Muscle of arm (tissue), 1 donor: ENCODE measurements at regions not wholly inside any gene's neighbourhood (a gene's known extent, or its start where the extent isn't known, plus 50 kb on each side); places are given as distances from the start of the nearest gene placed in this dataset.
A peak's percentile ranks its signal among the peaks of the same experiment; 100 is the strongest.
"Not testable (repeated sequence)": the region's sequence is repeated elsewhere in the genome, so short reads cannot be mapped to it uniquely, and the experiment has no call there.

ENCODE experiments used
- DNase-seq: peaks from one replicate; pipeline ENCODE4 v3.0.0-alpha.2; 2013

DNA sequence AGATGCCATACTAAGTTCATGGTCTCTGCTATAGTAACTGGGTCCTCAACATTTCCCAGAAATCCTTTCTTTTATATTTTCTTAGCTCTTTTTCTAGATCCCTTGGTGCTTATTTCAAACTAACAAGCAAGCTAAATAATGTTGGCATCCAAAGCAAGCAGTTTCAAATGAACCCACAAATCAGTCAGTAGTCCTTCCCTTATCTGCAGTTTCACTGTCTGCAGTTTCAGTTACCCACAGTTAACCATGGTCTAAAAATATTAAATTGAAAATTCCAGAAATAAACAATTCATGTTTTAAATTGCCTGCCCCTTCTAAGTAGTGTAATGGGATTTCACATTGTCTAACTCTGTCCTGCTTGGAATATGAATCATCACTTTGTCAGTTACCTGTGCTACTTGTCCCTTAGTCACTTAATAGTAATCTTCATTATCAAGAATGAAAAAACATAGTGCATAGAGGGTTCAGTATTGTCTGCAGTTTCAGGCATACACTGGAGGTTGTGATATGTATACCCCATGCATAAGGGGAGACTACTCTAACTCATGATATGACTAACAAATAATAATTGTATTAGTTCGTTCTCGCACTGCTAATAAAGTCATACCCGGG lies 633.7 kb downstream of the MECOM start:
- no peak for DNase-seq

DNA sequence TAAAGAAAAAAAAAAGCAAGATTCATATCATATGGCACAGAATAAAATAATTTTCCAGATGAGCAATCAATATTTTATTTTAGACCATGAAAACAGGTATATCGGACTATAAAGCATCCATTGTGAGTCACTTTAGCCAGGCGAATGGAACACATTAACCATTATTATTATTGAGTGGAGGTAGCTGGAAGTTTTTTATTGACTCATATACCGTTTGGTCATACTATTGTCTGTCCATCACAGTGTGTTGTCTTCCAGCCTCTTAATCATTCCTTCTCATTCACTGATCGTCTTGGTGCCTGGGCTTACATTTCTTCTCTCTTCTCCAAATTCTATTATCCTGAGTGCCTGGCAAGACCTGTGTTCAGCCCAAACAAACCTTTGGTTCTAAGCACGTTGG lies 634.8 kb downstream of the MECOM start:
- no peak for DNase-seq

DNA sequence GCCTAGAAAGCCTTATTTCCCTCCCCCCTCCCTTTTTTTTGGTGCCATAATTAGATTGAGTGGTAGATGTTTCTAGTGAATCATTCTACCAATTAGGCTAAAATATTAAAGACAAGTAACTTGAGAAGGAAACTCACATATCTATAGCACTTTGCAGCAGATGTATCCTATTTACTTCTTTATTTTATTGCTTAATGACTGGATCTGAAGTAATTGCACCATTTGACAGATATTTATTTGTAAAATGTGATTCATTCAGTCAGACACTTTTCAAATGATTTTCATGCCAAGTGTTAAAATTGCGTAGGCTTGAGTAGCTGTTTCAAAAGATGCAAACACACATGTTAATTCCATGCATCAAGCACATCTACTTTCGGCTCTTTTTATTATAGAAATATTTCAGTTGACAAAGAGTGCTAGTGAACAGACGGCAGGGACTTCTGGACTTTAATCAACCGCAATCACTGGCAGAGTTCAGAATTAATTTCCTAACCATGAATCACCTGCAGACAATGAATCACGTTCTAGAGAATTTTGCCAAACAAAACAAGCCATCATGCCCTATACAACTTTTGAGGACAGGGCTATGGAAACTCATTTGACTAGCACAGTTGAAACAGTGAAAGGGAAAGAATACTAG lies 636.8 kb downstream of the MECOM start:
- no peak for DNase-seq

DNA sequence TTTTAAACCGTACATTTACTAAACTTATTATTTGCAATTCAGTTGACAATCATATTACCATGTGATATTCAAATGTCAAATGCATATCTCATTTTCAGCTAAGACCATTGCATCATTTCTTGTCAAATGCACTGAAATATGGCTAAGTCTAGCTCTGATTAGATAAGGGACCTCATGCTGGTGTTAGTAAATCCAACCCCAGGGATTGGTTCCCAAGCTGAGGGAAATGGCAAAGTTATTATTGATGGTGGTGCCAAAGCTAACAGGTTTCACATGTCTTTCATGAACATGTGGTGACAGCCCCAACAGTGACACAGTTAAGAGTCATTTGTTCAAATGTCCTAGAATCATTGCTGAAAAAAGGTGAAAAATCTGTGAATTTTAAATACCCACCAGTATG lies 641.1 kb downstream of the MECOM start:
- DNase-seq = no peak

DNA sequence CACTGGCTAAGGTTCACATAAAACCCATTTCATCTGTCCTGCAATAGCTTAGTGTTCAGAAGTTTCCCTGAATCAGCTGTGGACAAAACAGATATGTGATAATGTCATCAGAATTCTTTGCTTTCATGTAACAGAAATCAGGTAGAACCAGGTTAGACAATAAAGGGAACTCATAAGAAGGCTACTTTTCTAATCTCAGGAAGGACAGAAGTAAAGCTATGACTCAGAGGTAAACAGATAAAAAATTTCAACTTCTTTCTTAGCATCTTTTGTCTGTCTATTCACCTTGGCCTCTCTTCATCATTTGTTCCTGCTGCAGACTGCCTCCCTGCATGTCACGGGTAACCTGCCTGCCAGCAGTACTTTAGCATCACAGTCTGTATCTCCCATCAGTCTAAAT lies 643.1 kb downstream of the MECOM start:
- DNase-seq = no peak

DNA sequence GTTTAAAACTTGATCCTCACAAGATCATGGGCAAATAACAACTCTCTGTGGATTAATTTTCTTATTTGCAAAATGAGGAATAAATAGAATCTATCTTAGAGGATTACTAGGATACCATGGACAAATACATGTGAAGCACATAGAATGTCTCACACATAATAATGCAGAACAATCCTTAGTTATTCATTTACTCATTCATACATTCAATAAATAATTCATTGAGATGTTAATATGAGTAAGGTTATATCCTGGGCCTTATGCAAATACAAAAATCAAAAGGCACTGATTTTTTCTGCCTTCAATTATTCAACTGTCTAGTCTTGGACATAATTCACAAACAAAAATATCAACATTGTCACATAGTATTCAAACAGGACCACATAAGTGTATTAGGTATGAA lies 654.1 kb downstream of the MECOM start:
- no peak for DNase-seq

DNA sequence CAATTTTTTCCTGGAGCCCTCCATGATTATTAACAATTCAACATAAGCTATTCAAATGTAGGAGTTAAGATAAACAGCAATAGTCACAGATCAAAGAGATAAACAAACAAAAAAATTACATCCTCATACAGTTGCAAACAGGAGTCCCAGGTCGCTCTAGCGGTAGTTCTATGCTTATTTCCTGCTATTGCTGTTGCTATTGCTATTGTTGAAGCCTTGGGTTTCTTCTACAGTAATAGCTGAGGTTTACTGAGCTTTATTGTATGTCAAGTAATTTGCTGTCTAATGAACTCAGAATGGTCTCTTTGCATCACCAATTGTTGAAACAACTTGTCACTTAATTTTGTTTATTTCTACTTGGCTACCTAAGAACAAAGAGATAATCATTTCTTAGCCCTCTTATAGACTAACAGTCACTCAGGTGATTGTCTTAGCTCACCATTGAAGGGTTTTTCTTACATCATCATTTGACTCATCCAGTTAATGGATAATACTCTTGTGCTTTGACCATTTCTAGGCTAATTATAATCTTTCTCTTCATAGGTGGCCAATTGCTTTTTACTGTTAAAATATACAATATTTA lies 654.6 kb downstream of the MECOM start:
- no peak for DNase-seq

DNA sequence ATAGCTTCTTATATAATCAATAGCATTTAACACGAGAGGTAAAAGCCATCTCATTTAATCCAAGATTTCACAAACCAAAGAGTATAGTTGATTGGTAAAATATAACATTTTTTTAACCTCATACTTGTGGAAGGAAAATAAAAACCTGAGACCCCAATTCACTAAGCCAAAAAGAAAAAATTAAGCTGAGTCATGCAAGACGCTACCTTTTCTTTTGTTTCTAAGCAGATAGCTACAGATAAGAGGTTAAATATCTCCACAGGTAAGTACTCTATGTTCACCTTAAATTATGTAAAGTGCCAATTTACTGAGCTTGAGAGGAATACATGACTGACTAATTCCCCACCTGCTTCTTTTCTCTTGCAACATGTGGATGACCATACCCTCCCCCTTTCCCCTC lies 656.4 kb downstream of the MECOM start:
- DNase-seq = no peak

DNA sequence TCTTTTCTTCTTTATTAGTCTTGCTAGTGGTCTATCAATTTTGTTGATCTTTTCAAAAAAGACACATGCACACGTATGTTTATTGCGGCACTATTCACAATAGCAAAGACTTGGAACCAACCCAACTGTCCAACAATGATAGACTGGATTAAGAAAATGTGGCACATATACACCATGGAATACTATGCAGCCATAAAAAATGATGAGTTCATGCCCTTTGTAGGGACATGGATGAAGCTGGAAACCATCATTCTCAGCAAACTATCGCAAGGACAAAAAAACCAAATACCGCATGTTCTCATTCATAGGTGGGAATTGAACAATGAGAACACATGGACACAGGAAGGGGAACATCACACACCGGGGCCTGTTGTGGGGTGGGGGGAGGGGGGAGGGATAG lies 657.1 kb downstream of the MECOM start:
- DNase-seq = not testable (repeated sequence)

DNA sequence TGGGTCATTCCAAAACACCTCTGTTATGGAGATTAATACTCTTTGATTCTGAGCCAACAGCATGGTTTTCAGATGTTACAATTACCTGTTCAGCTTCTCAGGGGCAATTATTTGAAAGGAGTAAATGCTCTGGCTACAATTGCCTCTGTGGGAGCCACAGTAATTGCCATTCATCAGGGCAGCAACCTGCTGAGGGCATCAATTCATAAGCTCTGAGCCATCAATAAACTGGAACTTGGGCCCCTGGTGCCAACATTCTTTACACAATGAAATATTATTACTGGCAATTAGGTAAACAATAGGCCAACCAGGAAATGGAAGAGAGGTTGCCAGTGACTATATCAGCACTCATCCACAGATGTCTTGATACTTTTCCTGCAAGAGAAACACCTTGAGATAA lies 660.8 kb downstream of the MECOM start:
- no peak for DNase-seq

DNA sequence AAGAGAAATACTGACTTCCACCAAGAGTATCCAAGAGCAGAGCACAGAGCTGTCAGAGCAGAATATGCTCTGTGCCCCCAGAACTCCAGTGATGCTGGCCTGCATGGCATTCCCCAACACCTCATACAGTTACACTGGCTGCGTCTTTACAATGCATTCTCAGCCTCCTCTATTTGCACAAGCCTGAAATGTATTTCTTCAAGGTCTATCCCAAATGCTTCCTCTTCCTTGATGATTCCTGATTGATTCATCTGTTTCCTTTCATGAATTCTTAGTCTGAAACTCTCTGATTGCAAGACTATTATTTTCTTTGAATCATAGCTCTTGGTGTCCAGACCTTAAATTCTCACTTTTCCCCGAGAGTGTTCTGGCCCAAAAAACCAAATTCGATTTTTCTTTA lies 664.7 kb downstream of the MECOM start:
- no peak for DNase-seq

DNA sequence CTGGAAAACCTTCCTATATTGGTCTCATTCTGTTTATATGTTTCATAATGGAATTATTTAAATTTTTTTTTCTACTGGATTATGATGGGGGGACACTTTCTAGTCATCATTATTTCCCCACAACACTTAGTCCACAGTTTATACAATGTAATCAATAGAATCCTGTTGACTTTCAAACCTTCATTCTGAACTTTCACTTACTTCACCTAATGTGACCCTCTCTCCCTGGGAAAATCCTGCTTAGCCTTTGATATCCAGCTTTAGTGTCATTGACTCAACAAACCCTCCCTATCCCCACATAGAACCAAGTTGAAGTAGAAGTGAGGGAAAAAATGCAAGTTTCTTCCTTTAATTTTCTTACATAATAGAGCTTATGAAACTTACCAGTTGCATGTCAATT lies 666.0 kb downstream of the MECOM start:
- DNase-seq = no peak

DNA sequence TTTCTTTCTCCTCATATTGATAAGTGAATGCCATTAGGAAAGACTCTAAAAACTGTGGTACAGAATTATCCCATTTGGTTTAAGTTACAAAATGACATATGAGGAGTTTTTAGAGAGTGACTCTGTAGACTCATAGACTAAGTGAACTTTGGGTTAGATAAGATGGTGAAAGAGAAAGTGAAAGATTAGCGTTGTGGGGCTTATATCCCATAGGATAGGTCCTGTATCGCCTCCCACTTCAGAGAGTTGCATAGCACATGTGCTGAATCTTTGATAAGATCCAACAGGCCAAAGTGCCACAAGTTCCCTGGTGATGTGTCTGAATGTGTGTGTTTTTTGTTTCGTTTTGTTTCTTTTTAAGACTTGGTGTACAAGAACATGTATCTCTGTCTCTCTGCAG lies 666.9 kb downstream of the MECOM start:
- DNase-seq = no peak

DNA sequence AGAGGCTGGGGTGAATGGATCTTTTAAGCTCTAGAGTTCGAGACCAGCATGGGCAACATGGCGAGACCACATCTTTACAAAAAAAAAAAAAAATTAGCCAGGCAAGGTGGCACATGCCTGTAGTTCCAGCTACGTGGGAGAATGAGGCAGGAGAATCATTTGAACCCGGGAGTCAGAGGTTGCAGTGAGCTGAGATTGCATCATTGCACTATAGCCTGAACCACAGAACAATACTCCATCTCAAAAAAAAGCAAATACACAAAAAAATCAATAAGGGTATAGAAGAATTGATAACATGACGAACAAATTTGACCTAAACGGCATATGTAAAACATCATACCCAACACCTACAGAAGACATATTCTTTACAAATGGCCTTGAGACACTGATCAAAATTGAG lies 668.4 kb downstream of the MECOM start:
- no peak for DNase-seq

DNA sequence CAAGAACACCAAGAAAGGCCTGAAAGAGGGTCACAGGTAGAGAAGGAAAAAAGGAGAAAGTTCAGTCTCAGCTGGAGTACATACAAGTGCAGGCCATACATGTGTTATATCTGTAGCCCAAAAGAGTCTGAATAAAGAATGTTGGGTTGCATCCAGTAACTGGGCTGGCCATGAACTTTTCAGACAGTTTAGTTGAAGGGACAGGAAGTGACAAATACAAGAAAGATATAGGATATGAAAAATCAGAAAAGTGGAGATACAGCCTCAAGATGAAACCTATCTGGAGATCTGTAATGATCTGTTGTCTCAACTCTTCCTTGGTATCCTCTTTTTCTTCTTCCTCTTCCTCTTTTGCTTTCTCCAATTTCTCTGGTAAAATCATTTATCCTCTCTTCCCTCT lies 671.7 kb downstream of the MECOM start:
- no peak for DNase-seq

DNA sequence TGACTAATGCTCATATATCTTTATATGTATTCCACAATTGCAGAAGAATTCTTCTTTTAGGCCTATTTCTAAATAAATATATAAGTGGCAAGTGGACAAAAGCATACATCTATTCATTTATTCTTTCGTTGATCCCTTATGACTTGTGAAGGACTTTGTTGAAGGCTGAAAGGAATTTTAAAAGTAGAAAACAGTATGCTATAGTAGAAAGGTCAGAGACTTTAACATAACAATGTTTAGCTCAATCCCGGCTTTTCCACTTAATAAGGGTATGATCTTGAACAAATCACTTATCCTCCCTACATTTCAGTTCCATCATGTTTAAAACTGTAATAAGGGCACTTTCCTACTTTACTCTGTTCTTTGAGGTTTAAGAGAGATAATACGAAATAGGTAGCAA lies 672.9 kb downstream of the MECOM start:
- no peak for DNase-seq

DNA sequence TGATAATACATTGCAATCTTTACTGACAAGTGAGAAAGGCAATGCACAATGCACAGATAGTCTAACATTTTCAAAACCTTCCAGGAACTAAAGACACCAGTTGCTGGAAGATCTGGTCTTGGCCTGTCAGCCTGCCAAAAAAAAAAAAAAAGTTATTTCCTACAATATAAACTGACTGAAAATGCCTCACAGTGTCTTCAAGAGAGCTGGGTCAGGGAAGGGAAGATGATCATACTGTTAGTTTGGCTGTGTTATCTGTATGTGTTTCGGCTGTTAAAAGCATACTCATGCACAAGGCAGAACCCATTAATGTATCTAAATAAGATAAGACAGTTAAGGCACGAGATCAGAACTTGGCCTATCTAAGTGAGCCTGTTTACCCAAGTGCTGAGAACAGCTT lies 673.4 kb downstream of the MECOM start:
- peak; percentile 14 for DNase-seq

DNA sequence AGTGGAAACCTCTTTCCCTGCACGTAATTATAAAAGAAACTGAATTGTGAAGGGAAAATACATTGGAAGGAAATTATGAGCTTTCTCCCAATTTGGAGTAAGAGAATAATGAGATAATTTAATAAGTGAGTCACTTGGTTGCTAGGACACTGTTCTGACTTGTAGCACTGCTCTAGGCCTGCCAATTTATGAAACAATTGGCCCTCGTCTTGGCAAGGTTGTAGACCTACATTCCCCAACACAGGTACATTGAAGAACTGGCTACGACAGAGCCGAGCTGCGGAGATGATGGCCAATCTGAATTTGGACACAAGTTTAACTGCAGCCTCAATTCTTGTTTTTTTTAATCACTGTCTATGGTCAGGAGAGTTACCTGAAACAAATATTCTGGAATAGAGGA lies 674.1 kb downstream of the MECOM start:
- no peak for DNase-seq

DNA sequence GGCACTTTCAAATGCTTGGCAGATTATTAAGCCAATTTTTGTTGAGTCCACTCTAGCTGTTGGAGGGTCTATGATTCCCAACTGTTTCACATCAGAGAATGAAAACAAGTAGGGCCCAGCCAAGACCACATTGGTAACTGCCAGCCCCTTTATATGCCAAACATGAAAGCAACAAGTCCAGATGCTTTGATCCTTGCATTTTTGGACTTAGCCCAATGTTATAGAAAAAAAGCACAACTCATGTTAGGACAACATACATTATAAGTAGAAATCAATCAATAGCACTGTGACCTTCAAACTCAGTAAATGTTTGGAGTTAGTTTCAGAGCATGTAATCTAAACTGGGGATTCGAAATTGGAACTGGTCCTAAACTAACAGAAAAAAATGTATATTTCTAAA lies 674.7 kb downstream of the MECOM start:
- DNase-seq = no peak

DNA sequence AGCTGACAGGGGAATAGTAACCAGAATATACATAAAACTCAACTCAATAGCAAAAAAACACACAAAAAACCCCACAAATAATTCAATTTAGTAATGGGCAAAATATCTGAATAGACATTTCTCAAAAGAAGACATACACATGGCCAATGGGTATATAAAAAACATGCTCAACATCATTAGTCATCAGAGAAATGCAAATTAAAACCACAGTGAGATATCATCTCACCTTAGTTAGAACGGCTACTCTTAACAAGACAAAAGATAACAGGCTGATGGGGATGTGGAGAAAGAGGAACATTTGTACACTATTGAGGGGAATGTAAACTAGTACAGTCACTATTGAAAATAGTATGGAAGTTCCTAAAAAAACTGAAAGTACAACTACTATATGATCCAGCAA lies 678.6 kb downstream of the MECOM start:
- no peak for DNase-seq

DNA sequence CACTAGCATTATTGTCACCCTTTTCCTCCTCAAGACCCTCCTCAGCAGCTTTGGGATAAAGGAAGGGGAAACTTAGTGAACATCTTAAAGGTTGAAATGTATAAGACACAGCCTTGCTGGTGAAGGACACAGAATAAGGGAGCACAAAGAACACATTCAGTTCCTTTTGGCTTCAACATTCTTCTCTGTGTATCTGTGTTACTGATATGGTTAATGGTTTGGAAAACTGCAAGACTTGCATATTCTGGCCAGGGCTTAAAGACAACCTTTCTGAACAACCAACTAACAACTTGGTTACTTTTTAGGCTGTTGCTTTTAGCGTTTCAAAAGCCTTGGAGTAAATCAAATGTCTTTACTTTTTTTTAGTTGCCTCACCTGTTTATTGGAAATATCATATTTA lies 680.5 kb downstream of the MECOM start:
- no peak for DNase-seq

DNA sequence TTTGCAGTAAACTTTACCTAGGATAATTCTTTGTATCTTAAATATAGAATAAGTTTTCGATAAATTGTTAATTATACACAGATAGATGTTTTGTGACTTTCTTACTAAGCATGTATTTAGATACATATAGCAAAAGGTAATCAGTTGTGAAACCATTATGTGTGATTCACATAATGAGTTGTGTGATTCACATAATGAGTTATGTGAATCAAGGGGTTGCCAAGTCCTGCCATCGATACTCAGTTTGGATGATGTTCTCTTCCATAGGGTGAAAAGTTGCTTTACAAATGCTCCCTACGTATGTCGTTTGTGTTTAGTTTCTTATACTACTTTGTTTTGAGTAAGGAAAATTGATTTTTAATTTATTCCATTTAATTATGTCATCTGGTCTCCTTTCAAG lies 682.1 kb downstream of the MECOM start:
- DNase-seq = no peak

DNA sequence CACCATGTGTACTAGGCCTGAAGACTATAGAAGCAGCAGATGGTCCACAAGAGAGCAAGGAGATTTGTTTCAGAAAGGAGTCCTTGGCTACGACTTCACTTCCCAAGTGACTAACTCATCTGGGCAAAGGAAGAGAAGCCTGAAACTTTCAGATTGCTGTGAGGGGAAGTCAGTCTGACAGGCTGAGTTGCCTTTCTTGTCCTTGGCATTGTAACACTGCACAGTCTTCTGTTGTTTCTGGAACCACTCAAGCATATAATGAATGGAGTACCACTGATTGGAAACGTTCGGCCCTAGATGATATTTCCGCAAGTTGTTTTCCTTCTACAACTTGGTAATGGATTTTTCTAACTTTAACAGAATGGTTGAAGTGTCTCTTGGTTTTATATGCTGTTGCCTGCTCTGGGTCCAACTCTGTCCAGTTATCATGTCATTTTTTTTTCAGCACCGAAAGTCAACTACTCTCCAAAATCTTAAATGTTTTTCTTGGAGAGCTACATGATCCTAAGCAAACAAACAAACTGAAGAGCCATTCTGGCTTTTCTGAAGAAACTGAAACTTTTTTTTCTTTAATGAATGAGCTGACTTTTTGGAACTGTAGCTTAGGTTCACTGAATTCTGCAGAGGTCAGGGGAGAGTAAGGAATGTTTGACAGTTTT lies 685.7 kb downstream of the MECOM start:
- no peak for DNase-seq
